ENCODE measurements at regions not wholly inside any gene's neighbourhood (a gene's known extent, or its start where the extent isn't known, plus 50 kb on each side); places are given as distances from the start of the nearest gene placed in this dataset.

GRCh38 chr5:176716320-176716719 lies 69.0 kb downstream of the TSPAN17 start:
- Histone ChIP-seq H3K27ac (replicated peaks in 1 of 4) (no peak overlapping the region), H3K27me3 (peaks cover 0 to 82% (median 1%) of the 10 kb centered on the region in 4 donors), H3K4me3 (no peak overlapping the region), H3K9me3 (peaks cover 0 to 17% (median 15%) of the 10 kb centered on the region in 4 donors), H3K4me1 (no peaks in the 10 kb centered on the region), H3K36me3 (no peaks in the 10 kb centered on the region)
- intact Hi-C loops (cut with DNase I): no loop called here
- 36% methylated on average over 4 of the region's 4 CpGs for WGBS
- no peak for TF ChIP-seq POLR2AphosphoS5 (IDR thresholded peaks at IDR 0.05)
- TF ChIP-seq POLR2A (IDR thresholded peaks at IDR 0.05; ENCODE audit: low read depth): no peak
- TF ChIP-seq EP300 (IDR thresholded peaks at IDR 0.05): no peak
- TF ChIP-seq CTCF (IDR thresholded peaks at IDR 0.05): no peak
- DNase-seq (ENCODE audit: extremely low spot score): no peak

GRCh38 chr5:176719113-176719739 lies 71.9 kb downstream of the TSPAN17 start:
- H3K27me3 ChIP-seq: peaks cover 0 to 76% (median 4%) of the 10 kb centered on the region in 4 donors
- H3K27ac ChIP-seq (replicated peaks in 1 of 4): no peak overlapping the region
- H3K9me3 ChIP-seq: peaks cover 0 to 8% (median 3%) of the 10 kb centered on the region in 4 donors
- no peak for TF ChIP-seq EP300 (IDR thresholded peaks at IDR 0.05)
- H3K4me1 ChIP-seq: no peaks in the 10 kb centered on the region
- no peak for DNase-seq (ENCODE audit: extremely low spot score)
- H3K36me3 ChIP-seq: no peaks in the 10 kb centered on the region
- H3K4me3 ChIP-seq: no peak overlapping the region
- 49% methylated on average over 14 of the region's 14 CpGs for WGBS
- intact Hi-C loops (cut with DNase I): no loop called here

- no peaks in the 10 kb centered on the region for H3K36me3 ChIP-seq
- no peaks in the 10 kb centered on the region for H3K4me1 ChIP-seq
- 79% methylated on average over 10 of the region's 10 CpGs for WGBS
- H3K27me3 ChIP-seq: peaks cover 0 to 81% (median 4%) of the 10 kb centered on the region in 4 donors
- intact Hi-C loops (cut with DNase I): no loop called here
- TF ChIP-seq POLR2AphosphoS5 (IDR thresholded peaks at IDR 0.05): no peak
- no peak for TF ChIP-seq CTCF (IDR thresholded peaks at IDR 0.05)
- no peak for TF ChIP-seq EP300 (IDR thresholded peaks at IDR 0.05)
- TF ChIP-seq POLR2A (IDR thresholded peaks at IDR 0.05; ENCODE audit: low read depth): no peak
- no peaks in the 10 kb centered on the region for H3K9me3 ChIP-seq
- no peak overlapping the region for H3K27ac ChIP-seq (replicated peaks in 1 of 4)
- no peak overlapping the region for H3K4me3 ChIP-seq
- DNase-seq (ENCODE audit: extremely low spot score): no peak
Measured at GRCh38 chr5:176721509-176721908, 74.2 kb downstream of the TSPAN17 start.

GRCh38 chr5:176722757-176723156 lies 75.5 kb downstream of the TSPAN17 start:
- Histone ChIP-seq H3K4me1 (no peaks in the 10 kb centered on the region), H3K4me3 (no peak overlapping the region), H3K36me3 (no peaks in the 10 kb centered on the region), H3K27me3 (peaks cover 0 to 81% (median 7%) of the 10 kb centered on the region in 4 donors), H3K9me3 (no peaks in the 10 kb centered on the region), H3K27ac (replicated peaks in 1 of 4) (no peak overlapping the region)
- 48% methylated on average over 10 of the region's 10 CpGs for WGBS
- intact Hi-C loops (cut with DNase I): no loop called here
- DNase-seq (ENCODE audit: extremely low spot score): no peak
- TF ChIP-seq POLR2A (IDR thresholded peaks at IDR 0.05; ENCODE audit: low read depth) (no peak), POLR2AphosphoS5 (IDR thresholded peaks at IDR 0.05) (no peak), CTCF (IDR thresholded peaks at IDR 0.05) (no peak), EP300 (IDR thresholded peaks at IDR 0.05) (no peak)

- no peaks in the 10 kb centered on the region for H3K9me3 ChIP-seq
- intact Hi-C loops (cut with DNase I): no loop called here
- no peak for TF ChIP-seq POLR2AphosphoS5 (IDR thresholded peaks at IDR 0.05)
- no peak for TF ChIP-seq CTCF (IDR thresholded peaks at IDR 0.05)
- TF ChIP-seq POLR2A (IDR thresholded peaks at IDR 0.05; ENCODE audit: low read depth): no peak
- no peaks in the 10 kb centered on the region for H3K36me3 ChIP-seq
- H3K27ac ChIP-seq (replicated peaks in 1 of 4): no peak overlapping the region
- DNase-seq (ENCODE audit: extremely low spot score): no peak
- H3K4me1 ChIP-seq: no peaks in the 10 kb centered on the region
- H3K27me3 ChIP-seq: peaks cover 0 to 82% (median 7%) of the 10 kb centered on the region in 4 donors
- WGBS: 80% methylated on average over 3 of the region's 3 CpGs
- H3K4me3 ChIP-seq: no peak overlapping the region
Measured at GRCh38 chr5:176723440-176723839, 76.2 kb downstream of the TSPAN17 start.

Data from esophagus muscularis mucosa (tissue), 4 donors.